ENCODE measurements at regions not wholly inside any gene's neighbourhood (a gene's known extent, or its start where the extent isn't known, plus 50 kb on each side); places are given as distances from the start of the nearest gene placed in this dataset.

DNA sequence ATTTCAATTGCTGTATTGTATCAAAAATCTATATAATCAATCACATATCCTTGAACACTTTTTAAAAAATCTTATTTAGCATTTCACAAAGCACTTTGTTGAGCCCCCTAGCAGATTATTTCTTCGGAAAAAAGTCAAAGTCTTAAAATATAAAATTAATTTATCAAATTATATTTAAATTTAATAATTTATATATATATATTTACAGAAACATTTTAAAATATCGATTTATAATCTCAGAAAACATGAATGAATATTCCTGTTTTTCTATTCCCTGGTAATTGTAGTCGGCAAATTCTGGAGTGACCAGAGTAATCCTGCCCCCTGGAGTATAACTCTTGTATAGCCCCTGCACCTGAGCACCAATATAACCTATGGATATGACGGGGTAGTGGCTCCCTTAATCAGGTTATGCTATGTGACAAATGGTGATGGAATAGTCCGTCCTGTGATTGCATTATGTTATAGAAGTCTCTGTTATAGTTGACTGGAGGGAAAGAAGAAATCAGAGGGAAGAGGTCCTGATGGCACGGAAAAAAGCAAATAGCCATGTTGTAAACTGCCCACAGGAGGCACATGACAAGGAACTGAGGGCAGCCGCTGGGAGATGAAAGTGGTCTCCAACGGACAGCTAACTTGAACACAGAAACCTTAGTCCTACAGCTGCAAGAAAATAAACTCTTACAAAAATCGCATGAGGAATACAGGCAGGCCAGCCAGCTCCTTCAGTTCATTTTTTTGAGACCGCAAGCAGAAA lies 1092.3 kb downstream of the ARAP2 start:
- WGBS, 2 experiments (ENCODE audit: extremely low coverage in 1 of 2, insufficient coverage in 1 of 2, insufficient read length in 1 of 2, insufficient replicate concordance in 2 of 2, low coverage in 1 of 2, low lambda C conversion rate in 2 of 2, missing lambda C conversion rate in 1 of 2): 72% methylated on average over 10 of the region's 10 CpGs; no CpG with 5 or more reads in 1 of the 2 experiments
- no peak for FAIRE-seq
- POLR2A ChIA-PET (ENCODE audit: partially characterized antibody): no interaction called here

More for the DNA sequence above, 1092.3 kb downstream of the ARAP2 start:
- TF ChIP-seq, protein P1, sequence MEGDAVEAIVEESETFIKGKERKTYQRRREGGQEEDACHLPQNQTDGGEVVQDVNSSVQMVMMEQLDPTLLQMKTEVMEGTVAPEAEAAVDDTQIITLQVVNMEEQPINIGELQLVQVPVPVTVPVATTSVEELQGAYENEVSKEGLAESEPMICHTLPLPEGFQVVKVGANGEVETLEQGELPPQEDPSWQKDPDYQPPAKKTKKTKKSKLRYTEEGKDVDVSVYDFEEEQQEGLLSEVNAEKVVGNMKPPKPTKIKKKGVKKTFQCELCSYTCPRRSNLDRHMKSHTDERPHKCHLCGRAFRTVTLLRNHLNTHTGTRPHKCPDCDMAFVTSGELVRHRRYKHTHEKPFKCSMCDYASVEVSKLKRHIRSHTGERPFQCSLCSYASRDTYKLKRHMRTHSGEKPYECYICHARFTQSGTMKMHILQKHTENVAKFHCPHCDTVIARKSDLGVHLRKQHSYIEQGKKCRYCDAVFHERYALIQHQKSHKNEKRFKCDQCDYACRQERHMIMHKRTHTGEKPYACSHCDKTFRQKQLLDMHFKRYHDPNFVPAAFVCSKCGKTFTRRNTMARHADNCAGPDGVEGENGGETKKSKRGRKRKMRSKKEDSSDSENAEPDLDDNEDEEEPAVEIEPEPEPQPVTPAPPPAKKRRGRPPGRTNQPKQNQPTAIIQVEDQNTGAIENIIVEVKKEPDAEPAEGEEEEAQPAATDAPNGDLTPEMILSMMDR (IDR thresholded peaks at IDR 0.05; ENCODE audit: control extremely low read depth in 1 of 3, insufficient read depth in 1 of 3, low read depth in 1 of 3, low read length in 3 of 3): peak in 2 of 3 experiments; percentile 56 to 67; a peak in 3 of 4 replicates
- TF ChIP-seq RXRA (IDR thresholded peaks at IDR 0.05; ENCODE audit: insufficient read depth, low read depth, low read length) (no peak), CREB1 (IDR thresholded peaks at IDR 0.05) (no peak), RAD21 (IDR thresholded peaks at IDR 0.05 in 1 of 2, conservative IDR thresholded peaks at IDR 0.05 in 1 of 2; ENCODE audit: low read depth in 2 of 2, low read length in 2 of 2) (peak; percentile 71 to 77), RFX5 (IDR thresholded peaks at IDR 0.05; ENCODE audit: borderline replicate concordance, low read depth, low read length) (no peak), EZH2 (IDR thresholded peaks at IDR 0.05; ENCODE audit: low read depth, low read length, severe bottlenecking) (no peak), RBBP5 (IDR thresholded peaks at IDR 0.05; ENCODE audit: borderline replicate concordance, low read depth, low read length) (no peak), POU5F1 (IDR thresholded peaks at IDR 0.05; ENCODE audit: low read depth, low read length) (no peak)
- no peaks in the 10 kb centered on the region for H3K36me3 ChIP-seq (ENCODE audit: control insufficient read depth in 2 of 4, insufficient read depth in 4 of 4, low read length in 3 of 4)
- no peak overlapping the region for H2BK5ac ChIP-seq (ENCODE audit: low read depth, low read length)
- H3K4ac ChIP-seq (replicated peaks; ENCODE audit: insufficient read length, low read depth, low read length): no peak overlapping the region
- H2BK20ac ChIP-seq (ENCODE audit: low read length): no peak overlapping the region
- H2BK120ac ChIP-seq (replicated peaks; ENCODE audit: low read depth, low read length): no peak overlapping the region
- H3K79me2 ChIP-seq (ENCODE audit: control insufficient read depth in 1 of 2, insufficient read depth in 2 of 2, low read length in 2 of 2): no peaks in the 10 kb centered on the region
- no peak overlapping the region for H4K91ac ChIP-seq (replicated peaks; ENCODE audit: insufficient read length, low read length)
- H3K23me2 ChIP-seq (ENCODE audit: low read depth, low read length): no peaks in the 10 kb centered on the region; the same call in 1 of the 2 replicates
- no peak overlapping the region for H3K56ac ChIP-seq (replicated peaks; ENCODE audit: insufficient read length, low read depth, low read length)
- H3K79me1 ChIP-seq (ENCODE audit: low read depth, low read length): no peaks in the 10 kb centered on the region
- H3K18ac ChIP-seq (ENCODE audit: extremely low read depth, low read length): no peak overlapping the region
- no peak overlapping the region for H2BK12ac ChIP-seq (ENCODE audit: low read depth, low read length)
- no peak overlapping the region for H2BK15ac ChIP-seq (ENCODE audit: low read length)
- no peak overlapping the region for H3K4me2 ChIP-seq (ENCODE audit: insufficient read depth in 1 of 2, low read depth in 2 of 2, low read length in 2 of 2)
- no peaks in the 10 kb centered on the region for H3K4me1 ChIP-seq (replicated peaks in 1 of 4; ENCODE audit: control insufficient read depth in 3 of 4, insufficient read depth in 4 of 4, low read length in 3 of 4)
- CTCF ChIA-PET (ENCODE audit: partially characterized antibody): interaction anchor here (0.6 to 1.2 kb wide), 3 partner anchors 11 to 610 kb away, joined by 4 to 7 read pairs (median 4); no protein-coding TSS in a partner anchor
- peak; percentile 7 to 66 for DNase-seq (ENCODE audit: low read depth in 1 of 2, low spot score in 2 of 2)
- H4K8ac ChIP-seq (ENCODE audit: extremely low read depth, insufficient read depth, low read length): no peak overlapping the region
- no peak overlapping the region for H3K4me3 ChIP-seq (ENCODE audit: extremely low read depth in 1 of 4, insufficient read depth in 2 of 4, low read depth in 3 of 4, low read length in 4 of 4)
- no peak overlapping the region for H4K5ac ChIP-seq (ENCODE audit: insufficient read length, low read depth, low read length)
- no peaks in the 10 kb centered on the region for H3K27me3 ChIP-seq (replicated peaks in 1 of 4; ENCODE audit: control insufficient read depth in 3 of 4, extremely low read depth in 1 of 4, insufficient read depth in 3 of 4, low read length in 3 of 4)
- 0 out of 2 replicates have a peak overlapping the region, but pooled peaks have one; percentile 40 for H2AFZ ChIP-seq (ENCODE audit: low read length)
- no peak overlapping the region for H3K14ac ChIP-seq (ENCODE audit: insufficient read length)
- no peak overlapping the region for H3K9ac ChIP-seq (replicated peaks in 1 of 4; ENCODE audit: extremely low read depth in 1 of 4, low read depth in 3 of 4, low read length in 3 of 4)
- H3K9me3 ChIP-seq (ENCODE audit: insufficient read depth in 2 of 2, low read depth in 1 of 2, low read length in 1 of 2): no peaks in the 10 kb centered on the region
- no peak overlapping the region for H2AK5ac ChIP-seq (ENCODE audit: low read depth, low read length)
- H3K27ac ChIP-seq (ENCODE audit: low read depth, low read length): no peak overlapping the region
- no peaks in the 10 kb centered on the region for H4K20me1 ChIP-seq (replicated peaks in 1 of 2; ENCODE audit: control insufficient read depth in 1 of 2, insufficient read depth in 2 of 2, low read length in 2 of 2)
- H3K23ac ChIP-seq (ENCODE audit: insufficient read length): no peak overlapping the region
